ENCODE measurements at regions not wholly inside any gene's neighbourhood (a gene's known extent, or its start where the extent isn't known, plus 50 kb on each side); places are given as distances from the start of the nearest gene placed in this dataset.

- TF ChIP-seq CTCF (conservative IDR thresholded peaks at IDR 0.05): no peak
- TF ChIP-seq ZFX (IDR thresholded peaks at IDR 0.05): no peak
Measured at GRCh38 chr1:203405703-203406438, 54.9 kb upstream of the FMOD start.

All from C4-2B (cell line).